OCI-LY1 (cell line): ENCODE measurements at regions not wholly inside any gene's neighbourhood (a gene's known extent, or its start where the extent isn't known, plus 50 kb on each side); places are given as distances from the start of the nearest gene placed in this dataset.

Experiments used
- H2AFZ ChIP-seq: fragments of 200-600 bp; sonication (generic), shearing (Covaris generic); 2 replicates; pipeline ENCODE4 v1.6.0; 2014; ENCODE audit warnings: antibody characterized with exemption, mild to moderate bottlenecking, low read length
- H3F3A ChIP-seq: fragments of 200-600 bp; sonication (generic), shearing (Covaris generic); 2 replicates; pipeline ENCODE4 v1.6.0; 2014; ENCODE audit warnings: mild to moderate bottlenecking, antibody characterized with exemption, low read length, moderate library complexity; ENCODE audit not compliant: insufficient read depth
- H3K27ac ChIP-seq: fragments of 200-600 bp; sonication (generic); 2 replicates; pipeline ENCODE4 v1.5.1; 2014; ENCODE audit warnings: low read length, mixed run types, mild to moderate bottlenecking, low read depth; ENCODE audit not compliant: poor library complexity, severe bottlenecking
- H3K27me3 ChIP-seq: fragments of 200-600 bp; sonication (generic); 2 replicates; pipeline ENCODE4 v1.6.0; 2014; ENCODE audit warnings: antibody characterized with exemption, mild to moderate bottlenecking, low read length, moderate library complexity; ENCODE audit not compliant: insufficient read depth
- H3K36me3 ChIP-seq: fragments of 200-600 bp; sonication (generic); 2 replicates; pipeline ENCODE4 v1.6.1; 2014; ENCODE audit warnings: mild to moderate bottlenecking, antibody characterized with exemption, low read length, moderate library complexity, mixed read lengths; ENCODE audit not compliant: insufficient read depth
- H3K4me1 ChIP-seq: fragments of 200-600 bp; sonication (generic); 2 replicates; pipeline ENCODE4 v1.5.1; 2014; ENCODE audit warnings: mild to moderate bottlenecking, low read length, moderate library complexity; ENCODE audit not compliant: insufficient read depth, severe bottlenecking
- H3K4me2 ChIP-seq: fragments of 200-600 bp; sonication (generic), shearing (Covaris generic); 2 replicates; pipeline ENCODE4 v1.6.1; 2014; ENCODE audit warnings: low read length
- H3K4me3 ChIP-seq: fragments of 200-600 bp; sonication (generic); 2 replicates; pipeline ENCODE4 v1.5.1; 2014; ENCODE audit warnings: low read length, low read depth, mild to moderate bottlenecking, mixed read lengths; ENCODE audit not compliant: poor library complexity, severe bottlenecking
- H3K79me2 ChIP-seq: fragments of 200-600 bp; shearing (Covaris generic); 2 replicates; pipeline ENCODE4 v1.6.1; 2016; ENCODE audit warnings: mixed run types, low read length, mixed read lengths; ENCODE audit not compliant: insufficient read depth
- H3K9ac ChIP-seq: fragments of 200-600 bp; sonication (generic), shearing (Covaris generic); 2 replicates; pipeline ENCODE4 v1.6.1; 2014; ENCODE audit warnings: mild to moderate bottlenecking, low read length, mixed read lengths
- H3K9me2 ChIP-seq: fragments of 200-600 bp; sonication (generic), shearing (Covaris generic); 2 replicates; pipeline ENCODE4 v1.6.1; 2014; ENCODE audit warnings: low read depth, mild to moderate bottlenecking, low read length, mixed read lengths
- H3K9me3 ChIP-seq: fragments of 200-600 bp; shearing (Covaris generic); 2 replicates; pipeline ENCODE4 v1.6.1; 2014; ENCODE audit warnings: low read length, mixed read lengths
- H4K20me1 ChIP-seq: fragments of 200-600 bp; sonication (generic), shearing (Covaris generic); 2 replicates; pipeline ENCODE4 v1.6.0; 2016; ENCODE audit warnings: mild to moderate bottlenecking, low read length; ENCODE audit not compliant: insufficient read depth
- EZH2 ChIP-seq: fragments of 200-600 bp; sonication (generic), shearing (Covaris generic); IDR thresholded peaks from 2 replicates; pipeline ENCODE4 v1.8.0; 2017; ENCODE audit warnings: borderline replicate concordance, mixed run types, mild to moderate bottlenecking, antibody characterized with exemption, low read length, moderate library complexity, mixed read lengths
- TF ChIP-seq, protein P1 (sequence below): fragments of 200-600 bp; sonication (generic), shearing (Covaris generic); IDR thresholded peaks from 2 replicates; pipeline ENCODE4 v1.5.1; 2017; ENCODE audit warnings: mild to moderate bottlenecking, antibody characterized with exemption, low read length, moderate library complexity, mixed read lengths

DNA sequence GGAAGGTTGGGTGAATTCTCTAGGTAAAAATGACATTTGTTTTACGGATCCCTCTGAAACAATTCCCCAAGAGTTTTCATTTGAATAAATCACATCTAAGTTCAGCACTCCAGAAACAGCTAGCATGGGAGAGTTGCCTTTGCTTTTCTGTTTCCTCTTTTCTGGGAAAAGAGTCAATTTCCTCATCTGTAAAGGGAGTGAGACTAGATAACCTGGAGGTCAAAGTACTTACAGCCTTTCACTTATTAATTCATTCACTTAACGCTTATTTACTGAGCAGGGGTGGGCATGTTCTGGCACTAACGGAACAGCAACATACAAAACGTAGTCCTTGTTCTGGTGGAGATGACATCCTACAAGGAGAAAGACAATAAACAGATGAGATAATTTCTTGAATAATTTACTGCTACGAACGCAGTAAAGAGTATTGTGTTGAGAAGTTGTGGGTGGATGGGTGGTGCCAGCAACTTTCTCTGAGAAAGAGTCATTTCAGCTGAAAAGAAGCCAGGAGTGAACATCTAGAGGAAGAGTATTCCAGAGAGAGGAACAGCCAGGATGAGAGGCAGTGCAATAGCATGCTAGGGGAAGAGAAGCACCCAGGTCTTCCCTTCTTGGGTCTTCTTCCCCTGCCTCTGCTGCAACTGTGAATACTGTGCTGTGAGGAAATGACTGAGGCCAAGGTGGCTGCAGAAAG lies 335.6 kb downstream of the ZSWIM6 start:
- no peaks in the 10 kb centered on the region for H3K36me3 ChIP-seq
- 0 out of 2 replicates have a peak, but pooled peaks cover 7% of the 10 kb centered on the region for H3K27me3 ChIP-seq
- TF ChIP-seq, protein P1, sequence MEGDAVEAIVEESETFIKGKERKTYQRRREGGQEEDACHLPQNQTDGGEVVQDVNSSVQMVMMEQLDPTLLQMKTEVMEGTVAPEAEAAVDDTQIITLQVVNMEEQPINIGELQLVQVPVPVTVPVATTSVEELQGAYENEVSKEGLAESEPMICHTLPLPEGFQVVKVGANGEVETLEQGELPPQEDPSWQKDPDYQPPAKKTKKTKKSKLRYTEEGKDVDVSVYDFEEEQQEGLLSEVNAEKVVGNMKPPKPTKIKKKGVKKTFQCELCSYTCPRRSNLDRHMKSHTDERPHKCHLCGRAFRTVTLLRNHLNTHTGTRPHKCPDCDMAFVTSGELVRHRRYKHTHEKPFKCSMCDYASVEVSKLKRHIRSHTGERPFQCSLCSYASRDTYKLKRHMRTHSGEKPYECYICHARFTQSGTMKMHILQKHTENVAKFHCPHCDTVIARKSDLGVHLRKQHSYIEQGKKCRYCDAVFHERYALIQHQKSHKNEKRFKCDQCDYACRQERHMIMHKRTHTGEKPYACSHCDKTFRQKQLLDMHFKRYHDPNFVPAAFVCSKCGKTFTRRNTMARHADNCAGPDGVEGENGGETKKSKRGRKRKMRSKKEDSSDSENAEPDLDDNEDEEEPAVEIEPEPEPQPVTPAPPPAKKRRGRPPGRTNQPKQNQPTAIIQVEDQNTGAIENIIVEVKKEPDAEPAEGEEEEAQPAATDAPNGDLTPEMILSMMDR = no peak
- TF ChIP-seq EZH2 = no peak
- H2AFZ ChIP-seq = no peak overlapping the region
- no peaks in the 10 kb centered on the region for H3K9me3 ChIP-seq
- no peak overlapping the region for H3K27ac ChIP-seq
- no peaks in the 10 kb centered on the region for H3K79me2 ChIP-seq
- H3F3A ChIP-seq = no peaks in the 10 kb centered on the region
- H3K9ac ChIP-seq = no peak overlapping the region
- no peaks in the 10 kb centered on the region for H4K20me1 ChIP-seq
- H3K4me2 ChIP-seq = no peak overlapping the region
- no peaks in the 10 kb centered on the region for H3K9me2 ChIP-seq
- no peaks in the 10 kb centered on the region for H3K4me1 ChIP-seq
- H3K4me3 ChIP-seq = no peak overlapping the region

DNA sequence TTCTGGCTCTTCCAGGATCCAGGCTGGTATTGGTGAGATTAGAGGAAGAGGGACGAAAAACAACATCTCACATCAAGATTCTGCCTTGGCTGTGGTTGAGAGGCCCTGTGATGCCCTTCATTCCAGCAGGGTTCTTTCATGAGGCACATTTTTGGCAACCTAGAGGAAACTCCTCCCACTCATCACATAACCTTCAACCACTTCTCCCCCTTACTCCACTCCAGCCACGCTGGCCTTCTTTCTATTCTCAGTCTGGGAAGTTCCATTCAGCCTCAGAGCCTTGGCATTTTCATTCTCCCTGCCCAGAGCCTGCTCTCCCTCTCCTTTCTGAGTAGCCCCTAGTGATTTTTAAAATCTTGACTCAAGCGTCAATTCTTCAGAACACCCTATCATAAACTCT lies 337.5 kb downstream of the ZSWIM6 start:
- TF ChIP-seq EZH2 = no peak
- TF ChIP-seq, protein P1 = no peak
- no peak overlapping the region for H3K4me3 ChIP-seq

DNA sequence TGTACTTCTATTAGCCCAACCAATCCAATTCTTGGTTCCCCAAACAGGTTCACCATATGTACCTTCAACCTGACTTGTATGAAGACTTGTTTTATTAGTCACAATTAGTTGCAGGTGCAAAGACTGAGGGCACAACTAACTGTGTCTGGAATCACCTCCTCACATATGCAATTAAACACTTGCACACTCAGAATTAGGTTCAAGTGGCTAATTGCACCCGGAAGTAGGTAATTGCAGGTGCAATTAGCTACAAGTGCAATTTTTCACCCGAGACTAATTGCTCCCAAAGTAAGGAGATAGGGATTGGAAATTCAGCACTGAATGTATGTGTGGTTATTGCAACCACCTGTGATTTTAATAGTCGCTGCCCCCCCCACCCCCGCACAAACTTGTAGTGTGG lies 338.9 kb downstream of the ZSWIM6 start:
- H3K9me3 ChIP-seq = no peaks in the 10 kb centered on the region
- no peaks in the 10 kb centered on the region for H3K9me2 ChIP-seq
- no peak overlapping the region for H3K4me3 ChIP-seq
- H3K4me2 ChIP-seq = no peak overlapping the region
- no peak overlapping the region for H3K9ac ChIP-seq
- no peaks in the 10 kb centered on the region for H3K4me1 ChIP-seq
- no peaks in the 10 kb centered on the region for H3K79me2 ChIP-seq
- H4K20me1 ChIP-seq = no peaks in the 10 kb centered on the region
- TF ChIP-seq, protein P1 = no peak
- no peak for TF ChIP-seq EZH2
- H3K27ac ChIP-seq = no peak overlapping the region
- H2AFZ ChIP-seq = no peak overlapping the region
- no peaks in the 10 kb centered on the region for H3K36me3 ChIP-seq
- H3F3A ChIP-seq = no peaks in the 10 kb centered on the region
- H3K27me3 ChIP-seq = 0 out of 2 replicates have a peak, but pooled peaks cover 7% of the 10 kb centered on the region

More for the DNA sequence above, 337.5 kb downstream of the ZSWIM6 start:
- H3K4me2 ChIP-seq = no peak overlapping the region
- H3K9ac ChIP-seq = no peak overlapping the region
- H4K20me1 ChIP-seq = no peaks in the 10 kb centered on the region
- no peaks in the 10 kb centered on the region for H3K79me2 ChIP-seq
- no peaks in the 10 kb centered on the region for H3K36me3 ChIP-seq
- no peaks in the 10 kb centered on the region for H3K9me2 ChIP-seq
- H3K9me3 ChIP-seq = no peaks in the 10 kb centered on the region
- no peaks in the 10 kb centered on the region for H3F3A ChIP-seq
- H2AFZ ChIP-seq = no peak overlapping the region
- 0 out of 2 replicates have a peak, but pooled peaks cover 7% of the 10 kb centered on the region for H3K27me3 ChIP-seq
- no peak overlapping the region for H3K27ac ChIP-seq
- no peaks in the 10 kb centered on the region for H3K4me1 ChIP-seq
